ENCODE measurements at regions not wholly inside any gene's neighbourhood (a gene's known extent, or its start where the extent isn't known, plus 50 kb on each side); places are given as distances from the start of the nearest gene placed in this dataset.
"Not testable (repeated sequence)": the region's sequence is repeated elsewhere in the genome, so short reads cannot be mapped to it uniquely, and the experiment has no call there.

DNA sequence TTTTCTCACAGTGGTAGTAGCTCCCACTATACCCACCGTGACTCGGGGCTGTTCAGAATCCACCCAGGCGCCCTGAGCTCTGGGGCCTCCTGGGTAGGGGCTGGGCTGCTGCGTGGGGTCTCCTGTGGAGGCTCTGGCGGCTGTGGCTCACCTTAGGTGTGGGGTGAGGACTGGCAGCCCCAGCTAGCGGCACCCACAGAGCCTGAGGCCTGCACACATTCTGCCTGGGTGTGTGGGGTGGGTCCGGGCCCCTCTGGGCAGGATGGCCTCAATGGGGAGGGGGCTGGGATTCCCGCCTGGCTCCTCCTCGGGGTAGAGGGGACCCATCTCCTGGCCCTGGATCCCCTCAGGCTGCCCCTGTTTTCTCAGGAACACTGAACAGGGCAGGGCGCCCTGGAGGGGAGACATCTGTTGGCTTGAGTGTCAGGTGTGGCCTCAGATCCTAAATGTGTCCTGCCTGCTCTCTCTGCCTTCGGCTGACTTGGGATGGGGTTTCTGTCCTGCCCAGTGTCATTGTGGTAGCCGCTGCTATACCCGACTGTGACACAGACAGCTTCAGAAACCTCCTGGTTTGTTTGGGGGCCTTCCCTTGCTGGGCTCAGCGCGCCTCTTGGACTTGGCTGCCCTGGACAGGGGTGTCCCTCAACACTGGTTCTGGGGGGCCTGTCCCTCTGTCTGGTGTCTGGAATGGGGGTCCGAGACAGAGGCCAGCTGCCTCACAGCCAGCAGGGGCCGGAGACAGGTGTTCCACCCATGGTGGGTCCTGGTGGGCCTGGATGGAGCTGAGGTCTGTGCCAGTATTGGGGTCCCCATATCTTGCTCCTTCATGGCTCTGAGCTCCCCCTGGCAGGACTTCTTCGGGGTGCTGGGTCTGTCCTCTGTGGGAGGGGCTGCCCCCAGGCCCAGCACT, 354.9 kb downstream of the TMEM121 start:
- no peak overlapping the region for H3K27ac ChIP-seq
- TF ChIP-seq, protein P1, sequence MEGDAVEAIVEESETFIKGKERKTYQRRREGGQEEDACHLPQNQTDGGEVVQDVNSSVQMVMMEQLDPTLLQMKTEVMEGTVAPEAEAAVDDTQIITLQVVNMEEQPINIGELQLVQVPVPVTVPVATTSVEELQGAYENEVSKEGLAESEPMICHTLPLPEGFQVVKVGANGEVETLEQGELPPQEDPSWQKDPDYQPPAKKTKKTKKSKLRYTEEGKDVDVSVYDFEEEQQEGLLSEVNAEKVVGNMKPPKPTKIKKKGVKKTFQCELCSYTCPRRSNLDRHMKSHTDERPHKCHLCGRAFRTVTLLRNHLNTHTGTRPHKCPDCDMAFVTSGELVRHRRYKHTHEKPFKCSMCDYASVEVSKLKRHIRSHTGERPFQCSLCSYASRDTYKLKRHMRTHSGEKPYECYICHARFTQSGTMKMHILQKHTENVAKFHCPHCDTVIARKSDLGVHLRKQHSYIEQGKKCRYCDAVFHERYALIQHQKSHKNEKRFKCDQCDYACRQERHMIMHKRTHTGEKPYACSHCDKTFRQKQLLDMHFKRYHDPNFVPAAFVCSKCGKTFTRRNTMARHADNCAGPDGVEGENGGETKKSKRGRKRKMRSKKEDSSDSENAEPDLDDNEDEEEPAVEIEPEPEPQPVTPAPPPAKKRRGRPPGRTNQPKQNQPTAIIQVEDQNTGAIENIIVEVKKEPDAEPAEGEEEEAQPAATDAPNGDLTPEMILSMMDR (IDR thresholded peaks at IDR 0.05) = no peak
- TF ChIP-seq ZFX (IDR thresholded peaks at IDR 0.05; ENCODE audit: borderline replicate concordance) = no peak

DNA sequence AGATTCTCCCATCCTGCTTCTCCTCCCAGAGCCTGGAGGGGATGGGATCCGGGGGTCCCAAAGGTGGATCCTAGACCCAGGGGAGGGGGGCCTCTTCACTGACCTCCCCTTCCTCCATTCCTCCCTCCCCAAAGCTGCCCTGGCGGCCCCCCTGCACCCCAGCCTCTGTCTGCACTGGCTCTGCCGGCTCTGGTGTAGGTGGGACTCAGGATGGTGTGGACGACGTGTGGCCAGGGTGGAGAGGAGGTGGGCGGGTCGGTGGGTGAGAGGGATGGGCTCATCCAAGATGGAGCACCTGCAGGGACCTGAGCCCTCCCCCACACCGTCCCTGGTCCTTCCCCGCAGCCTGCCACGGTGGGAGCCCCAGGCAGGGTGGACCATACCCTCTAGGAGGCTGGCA, 355.6 kb downstream of the TMEM121 start:
- H3K27ac ChIP-seq = not testable (repeated sequence)

- TF ChIP-seq ZFX (IDR thresholded peaks at IDR 0.05; ENCODE audit: borderline replicate concordance) = no peak
- TF ChIP-seq, protein P1 (IDR thresholded peaks at IDR 0.05) = no peak
- H3K27ac ChIP-seq = no peak overlapping the region
These were observed 356.2 kb downstream of the TMEM121 start for GRCh38 chr14:105882626-105883025.

- TF ChIP-seq, protein P1 (IDR thresholded peaks at IDR 0.05) = no peak
- TF ChIP-seq ZFX (IDR thresholded peaks at IDR 0.05; ENCODE audit: borderline replicate concordance) = no peak
- H3K27ac ChIP-seq = no peak overlapping the region
These were observed 357.0 kb downstream of the TMEM121 start for GRCh38 chr14:105883066-105884005.

DNA sequence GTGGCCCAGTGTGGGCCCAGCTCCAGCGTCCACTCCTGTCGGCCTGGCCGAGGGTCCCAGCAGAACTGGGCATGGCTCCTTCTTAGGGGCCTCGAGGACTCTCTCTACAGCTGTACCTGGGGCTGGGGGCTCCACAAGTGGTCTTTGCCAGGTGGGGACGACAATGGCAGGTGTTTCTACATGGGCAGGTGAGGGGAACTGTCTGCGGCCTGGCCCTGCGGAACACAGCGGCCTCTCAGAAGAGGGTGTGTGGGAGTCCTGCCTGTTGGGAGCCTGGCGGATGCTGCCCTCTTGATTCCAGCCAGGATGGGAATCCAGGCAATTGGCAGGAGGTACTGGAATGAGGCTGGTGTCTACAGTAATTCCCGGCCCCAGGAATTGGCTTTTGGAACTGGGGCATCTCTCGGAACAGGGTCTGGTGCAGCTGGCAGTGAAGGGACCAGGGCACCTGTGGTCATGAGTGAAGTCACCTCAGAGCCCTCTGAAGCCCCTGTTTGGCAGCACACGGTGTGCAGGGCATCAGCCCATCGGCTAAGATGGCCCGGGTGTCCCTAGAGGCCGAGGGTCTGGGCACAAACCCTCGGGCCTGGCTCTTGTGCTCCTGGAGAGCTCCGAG, 357.9 kb downstream of the TMEM121 start:
- not testable (repeated sequence) for H3K27ac ChIP-seq

DNA sequence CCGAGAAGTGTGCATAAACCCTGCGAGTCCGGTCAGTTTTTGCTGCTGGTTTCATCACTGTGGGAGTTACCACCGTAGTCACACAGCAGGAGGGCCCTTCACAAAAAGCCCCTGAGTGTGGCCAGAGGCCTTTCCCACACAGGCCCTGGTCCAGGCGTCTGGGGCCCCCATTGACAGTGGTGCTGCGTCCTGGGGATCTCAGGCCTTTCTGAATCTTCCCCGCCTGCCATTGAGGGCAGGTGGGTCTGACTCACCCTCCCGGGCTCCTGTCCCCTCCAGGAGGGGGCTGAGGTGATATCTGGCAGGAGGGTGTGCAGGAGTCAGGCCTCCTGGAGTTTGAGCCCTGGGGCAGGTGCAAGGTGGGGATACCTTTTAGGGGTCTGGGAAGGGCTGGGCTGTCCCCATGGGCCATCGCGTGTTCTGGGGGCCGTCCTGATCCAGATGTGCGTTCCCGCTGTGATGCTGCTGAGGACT, 358.5 kb downstream of the TMEM121 start:
- TF ChIP-seq ZFX (IDR thresholded peaks at IDR 0.05; ENCODE audit: borderline replicate concordance) = no peak
- TF ChIP-seq, protein P1 (IDR thresholded peaks at IDR 0.05) = no peak
- no peak overlapping the region for H3K27ac ChIP-seq

GRCh38 chr14:105885561-105886320, 359.4 kb downstream of the TMEM121 start:
- TF ChIP-seq ZFX (IDR thresholded peaks at IDR 0.05; ENCODE audit: borderline replicate concordance) = no peak
- TF ChIP-seq, protein P1 (IDR thresholded peaks at IDR 0.05) = no peak

DNA sequence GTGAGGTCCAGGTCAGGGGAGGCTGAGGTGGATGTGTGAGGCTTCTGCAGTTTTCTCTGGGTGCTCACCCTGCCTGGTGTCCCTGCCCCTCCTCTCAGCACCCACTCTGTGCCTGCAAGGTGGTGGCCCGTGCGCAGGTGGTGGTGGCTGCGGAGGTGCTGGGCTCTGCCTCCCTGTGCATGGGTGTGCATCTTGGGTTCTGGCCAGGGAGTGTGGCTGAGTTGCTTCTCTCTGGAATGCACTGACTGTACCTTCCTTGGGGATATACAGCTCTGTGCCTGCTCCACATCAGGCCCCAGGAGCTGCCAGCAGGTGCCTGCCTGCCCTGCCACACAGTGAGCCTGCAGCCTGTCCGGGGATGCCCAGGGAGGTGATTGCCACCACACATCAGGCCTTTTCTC, 360.4 kb downstream of the TMEM121 start:
- H3K27ac ChIP-seq = not testable (repeated sequence)

More at GRCh38 chr14:105885561-105886320, 359.4 kb downstream of the TMEM121 start:
- no peak overlapping the region for H3K27ac ChIP-seq

All from 22Rv1 (cell line).